A673 (cell line): ENCODE measurements at regions not wholly inside any gene's neighbourhood (a gene's known extent, or its start where the extent isn't known, plus 50 kb on each side); places are given as distances from the start of the nearest gene placed in this dataset.
"Not testable (repeated sequence)": the region's sequence is repeated elsewhere in the genome, so short reads cannot be mapped to it uniquely, and the experiment has no call there.

Experiments used
- BruUV-seq: library from RNA; stranded (reverse); fragments of 400-500 nt; replicated peaks from 2 replicates; lab custom pipeline; 2021; lab: Mats Ljungman, UMichigan
- CTCF ChIA-PET: fragments of 300-600 bp; sonication (Branson Sonifier 250); formaldehyde crosslinking; loops from one replicate; lab custom pipeline; 2022; ENCODE audit warnings: antibody characterized with exemption; lab: Charles Lee
- POLR2A ChIA-PET: fragments of 300-600 bp; sonication (Branson Sonifier 250); formaldehyde crosslinking; loops from one replicate; lab custom pipeline; 2022; ENCODE audit warnings: antibody characterized with exemption; ENCODE audit not compliant: low non-redundant PET; lab: Charles Lee
- DNase-seq: peaks from one replicate; pipeline ENCODE4 v3.0.0-alpha.2; 2015; ENCODE audit warnings: low spot score
- H3K27ac ChIP-seq: fragments of 200-600 bp; sonication (generic); 2 replicates; pipeline ENCODE4 v1.5.1; 2016; ENCODE audit warnings: mixed run types, low read depth, mild to moderate bottlenecking, mixed read lengths, antibody characterized with exemption, low read length; ENCODE audit not compliant: poor library complexity, severe bottlenecking
- H3K27me3 ChIP-seq: fragments of 200-600 bp; sonication (generic); replicated peaks from 2 replicates; pipeline ENCODE4 v1.6.1; 2017; ENCODE audit warnings: mixed run types, low read depth, mild to moderate bottlenecking, mixed read lengths, antibody characterized with exemption, low read length; ENCODE audit not compliant: insufficient read depth, poor library complexity
- H3K36me3 ChIP-seq: fragments of 200-600 bp; sonication (generic); 2 replicates; pipeline ENCODE4 v1.6.1; 2016; ENCODE audit warnings: mixed run types, mild to moderate bottlenecking, mixed read lengths, antibody characterized with exemption, low read length; ENCODE audit not compliant: insufficient read depth, poor library complexity, severe bottlenecking
- H3K4me1 ChIP-seq: fragments of 200-600 bp; sonication (generic); 2 replicates; pipeline ENCODE4 v1.6.1; 2017; ENCODE audit warnings: mixed run types, mild to moderate bottlenecking, mixed read lengths, antibody characterized with exemption, low read length; ENCODE audit not compliant: insufficient read depth, poor library complexity, severe bottlenecking
- H3K4me3 ChIP-seq: fragments of 200-600 bp; sonication (generic); 2 replicates; pipeline ENCODE4 v1.5.1; 2016; ENCODE audit warnings: low read depth, mixed run types, mild to moderate bottlenecking, mixed read lengths, low read length; ENCODE audit not compliant: poor library complexity, severe bottlenecking
- H3K9me3 ChIP-seq: fragments of 200-600 bp; sonication (generic); 2 replicates; pipeline ENCODE4 v1.6.1; 2016; ENCODE audit warnings: mixed run types, low read depth, mild to moderate bottlenecking, mixed read lengths, antibody characterized with exemption, low read length; ENCODE audit not compliant: poor library complexity, severe bottlenecking
- CTCF ChIP-seq: fragments of 300-800, 200-600 bp; sonication (generic); conservative IDR thresholded peaks from 2 replicates; pipeline ENCODE4 v1.5.1; 2017; ENCODE audit warnings: low read depth, mild to moderate bottlenecking, antibody characterized with exemption, low read length, moderate library complexity, mixed read lengths
- EZH2 ChIP-seq: fragments of 200-600 bp; sonication (generic); IDR thresholded peaks from 2 replicates; pipeline ENCODE4 v1.6.1; 2017; ENCODE audit warnings: borderline replicate concordance, low read depth, mild to moderate bottlenecking, mixed read lengths, antibody characterized with exemption, low read length; ENCODE audit not compliant: poor library complexity, severe bottlenecking
- intact Hi-C: fragments of 100-400 bp; cut with micrococcal nuclease; formaldehyde crosslinking; loops from one replicate; pipeline ENCODE4 v1.10.0; 2022; ENCODE audit not compliant: unreplicated experiment

- Histone ChIP-seq H3K9me3 (no peaks in the 10 kb centered on the region), H3K27me3 (no peaks in the 10 kb centered on the region), H3K27ac (no peak overlapping the region), H3K36me3 (no peaks in the 10 kb centered on the region), H3K4me1 (no peaks in the 10 kb centered on the region), H3K4me3 (no peak overlapping the region)
- POLR2A ChIA-PET: no interaction called here
- CTCF ChIA-PET: no interaction called here
- no peak for TF ChIP-seq CTCF
- no peak for TF ChIP-seq EZH2
- no peak for DNase-seq
- BruUV-seq: no TSS peak
- intact Hi-C loops: no loop called here
Measured at GRCh38 chr5:57002959-57003485, 51.1 kb upstream of the MIER3 start.

DNA sequence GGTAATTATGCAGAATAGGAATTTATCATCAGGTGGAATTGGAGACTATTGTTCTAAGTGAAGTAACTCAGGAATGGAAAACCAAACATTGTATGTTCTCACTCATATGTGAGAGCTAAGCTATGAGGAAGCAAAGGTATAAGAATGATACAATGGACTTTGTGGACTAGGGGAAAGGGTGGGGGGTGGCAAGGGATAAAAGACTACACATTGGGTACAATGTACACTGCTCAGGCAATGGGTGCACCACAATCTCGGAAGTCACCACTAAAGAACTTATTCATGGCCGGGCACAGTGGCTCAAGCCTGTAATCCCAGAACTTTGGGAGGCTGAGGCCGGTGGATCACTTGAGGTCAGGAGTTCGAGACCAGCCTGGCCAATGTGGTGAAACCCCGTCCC, 51.6 kb upstream of the MIER3 start:
- H3K9me3 ChIP-seq, BruUV-seq, DNase-seq, H3K27ac ChIP-seq, H3K4me3 ChIP-seq, H3K4me1 ChIP-seq, POLR2A ChIA-PET, H3K27me3 ChIP-seq, CTCF ChIA-PET, intact Hi-C loops, H3K36me3 ChIP-seq: not testable (repeated sequence)

GRCh38 chr5:57004800-57005199, 52.9 kb upstream of the MIER3 start:
- Histone ChIP-seq H3K36me3 (no peaks in the 10 kb centered on the region), H3K27me3 (no peaks in the 10 kb centered on the region), H3K4me1 (no peaks in the 10 kb centered on the region), H3K9me3 (no peaks in the 10 kb centered on the region), H3K27ac (no peak overlapping the region), H3K4me3 (no peak overlapping the region)
- intact Hi-C loops: no loop called here
- no peak for TF ChIP-seq EZH2
- ChIA-PET CTCF (no interaction called here), POLR2A (no interaction called here)
- DNase-seq: no peak
- BruUV-seq: no TSS peak

DNA sequence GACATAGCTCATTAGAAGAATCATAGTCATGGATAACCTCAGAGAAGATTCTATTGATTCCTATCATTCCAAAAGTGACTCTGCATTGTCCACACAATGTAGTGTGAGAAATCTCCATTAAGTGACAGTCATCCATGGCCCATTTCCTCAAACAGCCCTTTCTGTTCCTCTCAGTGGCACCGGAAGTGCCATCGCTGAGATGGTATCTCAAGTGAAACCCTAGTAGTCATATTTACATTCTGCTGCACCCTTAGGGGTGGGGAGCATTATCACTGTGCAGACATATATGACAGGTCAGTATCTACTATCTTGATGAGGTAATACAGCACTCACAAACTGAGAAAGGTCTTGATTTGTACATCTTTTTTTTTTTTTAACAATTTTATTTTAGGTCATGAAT, 55.4 kb upstream of the MIER3 start:
- H3K27me3 ChIP-seq: no peaks in the 10 kb centered on the region
- ChIA-PET CTCF (no interaction called here), POLR2A (no interaction called here)
- H3K4me1 ChIP-seq: no peaks in the 10 kb centered on the region
- intact Hi-C loops: no loop called here
- DNase-seq: no peak
- BruUV-seq: no TSS peak
- H3K4me3 ChIP-seq: no peak overlapping the region
- TF ChIP-seq CTCF (no peak), EZH2 (no peak)
- H3K9me3 ChIP-seq: no peaks in the 10 kb centered on the region
- H3K27ac ChIP-seq: no peak overlapping the region
- no peaks in the 10 kb centered on the region for H3K36me3 ChIP-seq
